Muscle layer of duodenum (tissue), 2 donors: ENCODE measurements at regions not wholly inside any gene's neighbourhood (a gene's known extent, or its start where the extent isn't known, plus 50 kb on each side); places are given as distances from the start of the nearest gene placed in this dataset.
"Not testable (repeated sequence)": the region's sequence is repeated elsewhere in the genome, so short reads cannot be mapped to it uniquely, and the experiment has no call there.

Experiments used
- H3K27ac ChIP-seq: one replicate; pipeline ENCODE4 v1.7.0; 2013; ENCODE audit warnings: mild to moderate bottlenecking, low read length
- H3K27me3 ChIP-seq: one replicate; pipeline ENCODE4 v1.7.0; 2013; ENCODE audit warnings: low read depth, mild to moderate bottlenecking, control low read depth, low read length
- H3K36me3 ChIP-seq, 2 donors: one replicate each; pipeline ENCODE4 v1.7.0; 2013; ENCODE audit warnings: low read length in 2 of 2, control low read depth in 1 of 2, mild to moderate bottlenecking in 1 of 2; ENCODE audit not compliant: insufficient read depth in 2 of 2, control insufficient read depth in 1 of 2
- H3K4me1 ChIP-seq, 2 donors: one replicate each; pipeline ENCODE4 v1.7.0; 2013; ENCODE audit warnings: low read length in 2 of 2, mild to moderate bottlenecking in 2 of 2, control low read depth in 1 of 2, moderate library complexity in 1 of 2; ENCODE audit not compliant: insufficient read depth in 2 of 2, control insufficient read depth in 1 of 2
- H3K4me3 ChIP-seq, 2 donors: one replicate each; pipeline ENCODE4 v1.7.0; 2013; ENCODE audit warnings: low read length in 2 of 2, low read depth in 1 of 2, mild to moderate bottlenecking in 1 of 2
- H3K9me3 ChIP-seq, 2 donors: one replicate each; pipeline ENCODE4 v1.7.0; 2013; ENCODE audit warnings: low read length in 2 of 2, control low read depth in 1 of 2, mild to moderate bottlenecking in 1 of 2; ENCODE audit not compliant: control insufficient read depth in 1 of 2
- donor health status: healthy.

GRCh38 chr7:76117306-76117991 is 69.5 kb downstream of the MDH2 start:
- not testable (repeated sequence) for H3K27ac ChIP-seq, H3K4me1 ChIP-seq, H3K9me3 ChIP-seq, H3K36me3 ChIP-seq, H3K27me3 ChIP-seq, H3K4me3 ChIP-seq

GRCh38 chr7:76118253-76119036 is 70.5 kb downstream of the MDH2 start:
- H3K9me3 ChIP-seq, H3K4me1 ChIP-seq, H3K27ac ChIP-seq, H3K36me3 ChIP-seq, H3K4me3 ChIP-seq, H3K27me3 ChIP-seq: not testable (repeated sequence)

- Histone ChIP-seq H3K4me3 (no peak overlapping the region), H3K36me3 (no peaks in the 10 kb centered on the region), H3K9me3 (no peaks in the 10 kb centered on the region), H3K27ac (no peak overlapping the region), H3K4me1 (no peaks in the 10 kb centered on the region), H3K27me3 (no peaks in the 10 kb centered on the region)
Observed at GRCh38 chr7:76121044-76121443, 73.1 kb downstream of the MDH2 start.

GRCh38 chr7:76122516-76123239 is 74.8 kb downstream of the MDH2 start:
- H3K4me3 ChIP-seq, result no peak overlapping the region
- no peaks in the 10 kb centered on the region for H3K27me3 ChIP-seq
- no peaks in the 10 kb centered on the region for H3K4me1 ChIP-seq
- H3K36me3 ChIP-seq, result no peaks in the 10 kb centered on the region
- no peaks in the 10 kb centered on the region for H3K9me3 ChIP-seq
- H3K27ac ChIP-seq, result no peak overlapping the region

- Histone ChIP-seq H3K4me1 (no peaks in the 10 kb centered on the region), H3K9me3 (no peaks in the 10 kb centered on the region), H3K27ac (no peak overlapping the region), H3K36me3 (no peaks in the 10 kb centered on the region), H3K27me3 (no peaks in the 10 kb centered on the region), H3K4me3 (no peak overlapping the region)
Observed at GRCh38 chr7:76123316-76123715, 75.4 kb downstream of the MDH2 start.

- H3K4me1 ChIP-seq, result no peaks in the 10 kb centered on the region
- H3K27ac ChIP-seq, result no peak overlapping the region
- H3K36me3 ChIP-seq, result no peaks in the 10 kb centered on the region
- no peaks in the 10 kb centered on the region for H3K9me3 ChIP-seq
- H3K4me3 ChIP-seq, result no peak overlapping the region
- H3K27me3 ChIP-seq, result no peaks in the 10 kb centered on the region
Observed at GRCh38 chr7:76125560-76125959, 76.1 kb upstream of the SRRM3 start.

- Histone ChIP-seq H3K27me3 (no peaks in the 10 kb centered on the region), H3K4me3 (no peak overlapping the region), H3K27ac (no peak overlapping the region), H3K4me1 (no peaks in the 10 kb centered on the region), H3K9me3 (no peaks in the 10 kb centered on the region), H3K36me3 (no peaks in the 10 kb centered on the region)
Observed at GRCh38 chr7:76126632-76127031, 75.1 kb upstream of the SRRM3 start.

- H3K4me3 ChIP-seq, result no peak overlapping the region
- no peaks in the 10 kb centered on the region for H3K27me3 ChIP-seq
- H3K9me3 ChIP-seq, result no peaks in the 10 kb centered on the region
- H3K4me1 ChIP-seq, result no peaks in the 10 kb centered on the region
- H3K36me3 ChIP-seq, result no peaks in the 10 kb centered on the region
- H3K27ac ChIP-seq, result no peak overlapping the region
Observed at GRCh38 chr7:76129366-76129765, 72.3 kb upstream of the SRRM3 start.

GRCh38 chr7:76129836-76130235 is 71.9 kb upstream of the SRRM3 start:
- Histone ChIP-seq H3K36me3 (no peaks in the 10 kb centered on the region), H3K4me1 (no peaks in the 10 kb centered on the region), H3K4me3 (no peak overlapping the region), H3K27ac (no peak overlapping the region), H3K9me3 (no peaks in the 10 kb centered on the region), H3K27me3 (no peaks in the 10 kb centered on the region)

GRCh38 chr7:76130661-76131060 is 71.0 kb upstream of the SRRM3 start:
- H3K36me3 ChIP-seq, H3K27ac ChIP-seq, H3K4me3 ChIP-seq, H3K4me1 ChIP-seq, H3K27me3 ChIP-seq, H3K9me3 ChIP-seq: not testable (repeated sequence)

GRCh38 chr7:76131887-76132286 is 69.8 kb upstream of the SRRM3 start:
- not testable (repeated sequence) for H3K9me3 ChIP-seq, H3K36me3 ChIP-seq, H3K4me1 ChIP-seq, H3K4me3 ChIP-seq, H3K27me3 ChIP-seq, H3K27ac ChIP-seq
